Body of pancreas (tissue), 4 donors: ENCODE measurements at regions not wholly inside any gene's neighbourhood (a gene's known extent, or its start where the extent isn't known, plus 50 kb on each side); places are given as distances from the start of the nearest gene placed in this dataset.

Source experiments
- CTCF ChIP-seq, 7 experiments: fragments of 450-650 bp in 4 of 7; fragments of 200-600 bp in 3 of 7; sonication (generic) in 3 of 7; IDR thresholded peaks; one replicate each; pipeline ENCODE4 v1.5.1; 2016 to 2019; ENCODE audit warnings: antibody characterized with exemption in 7 of 7
- POLR2A ChIP-seq, 3 donors: fragments of 450-650 bp; IDR thresholded peaks; one replicate each; pipeline ENCODE4 v1.6.1; 2016; ENCODE audit warnings: antibody characterized with exemption in 3 of 3, mild to moderate bottlenecking in 2 of 3

GRCh38 chr9:108367188-108367587 is 488.6 kb downstream of the ACTL7B start:
- TF ChIP-seq CTCF (IDR thresholded peaks at IDR 0.05) = no peak
- no peak for TF ChIP-seq POLR2A (IDR thresholded peaks at IDR 0.05)
